Brain microvascular endothelial cell (primary cell): ENCODE measurements at regions not wholly inside any gene's neighbourhood (a gene's known extent, or its start where the extent isn't known, plus 50 kb on each side); places are given as distances from the start of the nearest gene placed in this dataset.
A peak's percentile ranks its signal among the peaks of the same experiment; 100 is the strongest.

Experiments used
- DNase-seq: peaks from one replicate; pipeline ENCODE4 v3.0.0-alpha.2; 2020
- H3K27ac ChIP-seq: fragments of 250-450 bp; sonication (Bioruptor Pico); 2 replicates; pipeline ENCODE4 v1.5.1; 2020; ENCODE audit warnings: mild to moderate bottlenecking, moderate library complexity
- H3K27me3 ChIP-seq: fragments of 250-450 bp; sonication (Bioruptor Pico); replicated peaks from 2 replicates; pipeline ENCODE4 v1.5.1; 2020; ENCODE audit warnings: mild to moderate bottlenecking
- H3K36me3 ChIP-seq: fragments of 250-450 bp; sonication (Bioruptor Pico); replicated peaks from 2 replicates; pipeline ENCODE4 v1.5.1; 2020; ENCODE audit warnings: mild to moderate bottlenecking
- H3K4me3 ChIP-seq: 2 replicates; pipeline ENCODE4 v1.5.1; 2011; ENCODE audit warnings: low read depth, mild to moderate bottlenecking, control low read depth, low read length, moderate library complexity
- CTCF ChIP-seq: IDR thresholded peaks from 2 replicates; pipeline ENCODE4 v1.5.1; 2011; ENCODE audit warnings: low read depth, mild to moderate bottlenecking, moderate library complexity, low read length, control low read depth, inconsistent platforms; ENCODE audit errors: missing control alignments
- in situ Hi-C: cut with HindIII; loops from 2 replicates; pipeline ENCODE4 v1.10.0; 2017; ENCODE audit warnings: low sequenced_read_pairs, low pct_ligation_motif_present

GRCh38 chr12:24759155-24759554 lies 189.7 kb downstream of the BCAT1 start:
- Histone ChIP-seq H3K27ac (no peak overlapping the region), H3K27me3 (no peaks in the 10 kb centered on the region), H3K36me3 (no peaks in the 10 kb centered on the region), H3K4me3 (no peak overlapping the region)
- no peak for TF ChIP-seq CTCF
- in situ Hi-C loops = no loop called here
- peak; percentile 79 for DNase-seq

- in situ Hi-C loops = no loop called here
These were observed 192.3 kb downstream of the BCAT1 start for GRCh38 chr12:24756479-24757024.

GRCh38 chr12:24754690-24755638 lies 193.9 kb downstream of the BCAT1 start:
- Histone ChIP-seq H3K27ac (peak overlapping the region; percentile 55), H3K36me3 (no peaks in the 10 kb centered on the region), H3K27me3 (no peaks in the 10 kb centered on the region), H3K4me3 (no peak overlapping the region)
- in situ Hi-C loops = no loop called here
- no peak for TF ChIP-seq CTCF
- DNase-seq = peak; percentile 86

More at GRCh38 chr12:24756479-24757024, 192.3 kb downstream of the BCAT1 start:
- Histone ChIP-seq H3K27ac (no peak overlapping the region), H3K4me3 (no peak overlapping the region), H3K27me3 (no peaks in the 10 kb centered on the region), H3K36me3 (no peaks in the 10 kb centered on the region)
- no peak for TF ChIP-seq CTCF
- no peak for DNase-seq

GRCh38 chr12:24752763-24753462 lies 196.0 kb downstream of the BCAT1 start:
- Histone ChIP-seq H3K27me3 (no peaks in the 10 kb centered on the region), H3K36me3 (no peaks in the 10 kb centered on the region), H3K27ac (no peak overlapping the region), H3K4me3 (no peak overlapping the region)
- no peak for DNase-seq
- in situ Hi-C loops = no loop called here
- TF ChIP-seq CTCF = no peak

GRCh38 chr12:24751181-24751580 lies 197.7 kb downstream of the BCAT1 start:
- DNase-seq = no peak
- no peak for TF ChIP-seq CTCF
- no peak overlapping the region for H3K4me3 ChIP-seq
- H3K27ac ChIP-seq = no peak overlapping the region
- no peaks in the 10 kb centered on the region for H3K27me3 ChIP-seq
- in situ Hi-C loops = no loop called here
- no peaks in the 10 kb centered on the region for H3K36me3 ChIP-seq
